OCI-LY7 (cell line): ENCODE measurements at regions not wholly inside any gene's neighbourhood (a gene's known extent, or its start where the extent isn't known, plus 50 kb on each side); places are given as distances from the start of the nearest gene placed in this dataset.

Experiments used
- BruUV-seq: library from RNA; stranded (reverse); fragments of 400-500 nt; replicated peaks from 2 replicates; lab custom pipeline; 2021; lab: Mats Ljungman, UMichigan
- CTCF ChIA-PET: fragments of 300-600 bp; sonication (Branson Sonifier 250); formaldehyde crosslinking; loops from one replicate; lab custom pipeline; 2022; ENCODE audit warnings: antibody characterized with exemption; ENCODE audit not compliant: unreplicated experiment; lab: Charles Lee
- POLR2A ChIA-PET: fragments of 300-600 bp; sonication (Branson Sonifier 250); formaldehyde crosslinking; loops from one replicate; lab custom pipeline; 2022; ENCODE audit warnings: antibody characterized with exemption; lab: Charles Lee
- DNase-seq: peaks from one replicate; pipeline ENCODE4 v3.0.0-alpha.2; 2015; ENCODE audit warnings: low spot score
- H2AFZ ChIP-seq: fragments of 200-600 bp; sonication (generic), shearing (Covaris generic); 2 replicates; pipeline ENCODE4 v1.6.1; 2014; ENCODE audit warnings: mild to moderate bottlenecking, antibody characterized with exemption, low read length, moderate library complexity
- H3K27ac ChIP-seq: fragments of 200-600 bp; sonication (generic); 2 replicates; pipeline ENCODE4 v1.5.1; 2014; ENCODE audit warnings: mixed run types, low read depth, mild to moderate bottlenecking, moderate library complexity, low read length, inconsistent platforms; ENCODE audit not compliant: poor library complexity, severe bottlenecking
- H3K36me3 ChIP-seq: fragments of 200-600 bp; sonication (generic); 2 replicates; pipeline ENCODE4 v1.6.1; 2014; ENCODE audit warnings: mild to moderate bottlenecking, antibody characterized with exemption, low read length, moderate library complexity, mixed read lengths; ENCODE audit not compliant: insufficient read depth
- H3K4me1 ChIP-seq: fragments of 200-600 bp; sonication (generic); 2 replicates; pipeline ENCODE4 v1.5.1; 2014; ENCODE audit warnings: mild to moderate bottlenecking, low read length; ENCODE audit not compliant: insufficient read depth, poor library complexity, severe bottlenecking
- H3K4me2 ChIP-seq: fragments of 200-600 bp; sonication (generic); 2 replicates; pipeline ENCODE4 v1.6.1; 2014; ENCODE audit warnings: mild to moderate bottlenecking, low read length
- H3K4me3 ChIP-seq: fragments of 200-600 bp; sonication (generic); 2 replicates; pipeline ENCODE4 v1.5.1; 2014; ENCODE audit warnings: mild to moderate bottlenecking, low read depth, low read length; ENCODE audit not compliant: poor library complexity, severe bottlenecking
- H3K79me2 ChIP-seq: fragments of 200-600 bp; sonication (generic); 2 replicates; pipeline ENCODE4 v1.6.1; 2016; ENCODE audit warnings: low read depth, mild to moderate bottlenecking, low read length, moderate library complexity, mixed read lengths; ENCODE audit not compliant: insufficient read depth
- H3K9me2 ChIP-seq: fragments of 200-600 bp; sonication (generic); 2 replicates; pipeline ENCODE4 v1.6.1; 2016; ENCODE audit warnings: mild to moderate bottlenecking, low read length, mixed read lengths; ENCODE audit not compliant: insufficient read depth
- H3K9me3 ChIP-seq: fragments of 200-600 bp; sonication (generic); 2 replicates; pipeline ENCODE4 v1.6.1; 2014; ENCODE audit warnings: mild to moderate bottlenecking, mixed run types, low read length, mixed read lengths
- H4K20me1 ChIP-seq: fragments of 200-600 bp; sonication (generic); 2 replicates; pipeline ENCODE4 v1.6.1; 2014; ENCODE audit warnings: mild to moderate bottlenecking, antibody characterized with exemption, low read length, moderate library complexity, mixed read lengths; ENCODE audit not compliant: insufficient read depth
- EZH2phosphoT487 ChIP-seq: fragments of 200-600 bp; sonication (generic); IDR thresholded peaks from 2 replicates; pipeline ENCODE4 v1.6.1; 2018; ENCODE audit warnings: low read depth, borderline replicate concordance, mild to moderate bottlenecking, mixed run types, antibody characterized with exemption, low read length, moderate library complexity, mixed read lengths
- intact Hi-C: fragments of 100-400 bp; cut with micrococcal nuclease; formaldehyde crosslinking; loops from one replicate; pipeline ENCODE4 v1.10.0; 2022; ENCODE audit not compliant: unreplicated experiment
- TF ChIP-seq, protein P1 (sequence below): fragments of 200-600 bp; sonication (generic); conservative IDR thresholded peaks from 2 replicates; pipeline ENCODE4 v1.5.1; 2014; ENCODE audit warnings: mild to moderate bottlenecking, antibody characterized with exemption, low read length, moderate library complexity, mixed read lengths

DNA sequence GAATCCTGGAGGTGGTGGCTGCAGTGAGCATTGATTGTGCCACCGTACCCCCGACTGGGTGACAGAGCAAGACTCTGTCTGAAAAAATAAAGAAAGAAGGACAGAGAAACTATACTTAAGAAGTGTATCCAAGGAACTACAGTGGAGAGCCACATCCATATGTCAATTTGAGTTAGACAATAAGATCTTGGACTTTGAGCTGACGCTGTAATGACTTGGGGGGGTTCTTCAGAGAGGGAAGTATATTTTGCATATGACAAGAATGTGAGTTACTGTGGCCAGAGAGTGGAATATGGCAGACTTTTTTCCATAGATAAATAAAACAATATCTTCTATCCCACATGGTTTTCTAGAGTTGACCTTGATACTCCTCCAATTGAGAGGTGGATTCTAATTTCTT lies 52.6 kb upstream of the TEX264 start:
- Histone ChIP-seq H3K79me2 (no peaks in the 10 kb centered on the region; the same call in 1 of the 2 replicates), H3K27ac (no peak overlapping the region), H3K4me1 (no peaks in the 10 kb centered on the region), H2AFZ (no peak overlapping the region), H3K4me3 (no peak overlapping the region), H3K9me3 (no peaks in the 10 kb centered on the region), H3K36me3 (no peaks in the 10 kb centered on the region), H3K9me2 (no peaks in the 10 kb centered on the region), H4K20me1 (no peaks in the 10 kb centered on the region), H3K4me2 (no peak overlapping the region)
- intact Hi-C loops, result no loop called here
- CTCF ChIA-PET, result no interaction called here
- no peak for TF ChIP-seq EZH2phosphoT487
- TF ChIP-seq, protein P1, sequence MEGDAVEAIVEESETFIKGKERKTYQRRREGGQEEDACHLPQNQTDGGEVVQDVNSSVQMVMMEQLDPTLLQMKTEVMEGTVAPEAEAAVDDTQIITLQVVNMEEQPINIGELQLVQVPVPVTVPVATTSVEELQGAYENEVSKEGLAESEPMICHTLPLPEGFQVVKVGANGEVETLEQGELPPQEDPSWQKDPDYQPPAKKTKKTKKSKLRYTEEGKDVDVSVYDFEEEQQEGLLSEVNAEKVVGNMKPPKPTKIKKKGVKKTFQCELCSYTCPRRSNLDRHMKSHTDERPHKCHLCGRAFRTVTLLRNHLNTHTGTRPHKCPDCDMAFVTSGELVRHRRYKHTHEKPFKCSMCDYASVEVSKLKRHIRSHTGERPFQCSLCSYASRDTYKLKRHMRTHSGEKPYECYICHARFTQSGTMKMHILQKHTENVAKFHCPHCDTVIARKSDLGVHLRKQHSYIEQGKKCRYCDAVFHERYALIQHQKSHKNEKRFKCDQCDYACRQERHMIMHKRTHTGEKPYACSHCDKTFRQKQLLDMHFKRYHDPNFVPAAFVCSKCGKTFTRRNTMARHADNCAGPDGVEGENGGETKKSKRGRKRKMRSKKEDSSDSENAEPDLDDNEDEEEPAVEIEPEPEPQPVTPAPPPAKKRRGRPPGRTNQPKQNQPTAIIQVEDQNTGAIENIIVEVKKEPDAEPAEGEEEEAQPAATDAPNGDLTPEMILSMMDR, result no peak
- no peak for DNase-seq
- POLR2A ChIA-PET, result no interaction called here
- no TSS peak for BruUV-seq

DNA sequence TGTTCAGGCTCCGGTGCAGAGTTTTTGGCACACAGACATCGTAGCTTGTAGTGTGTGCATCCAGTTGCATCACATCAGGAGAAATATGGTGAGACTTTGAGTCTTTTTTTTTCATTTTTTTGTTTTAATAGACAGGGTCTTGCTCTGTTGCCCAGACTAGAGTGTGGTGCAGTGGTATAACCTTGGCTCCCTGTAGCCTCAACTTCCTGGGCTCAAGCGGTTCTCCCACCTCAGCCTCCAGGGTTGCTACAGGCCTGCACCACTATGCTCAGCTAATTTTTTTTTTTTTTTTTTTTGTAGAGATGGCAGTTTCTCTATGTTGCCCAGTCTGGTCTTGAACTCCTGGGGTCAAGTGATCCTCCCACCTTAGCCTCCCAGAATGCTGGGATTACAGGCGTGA lies 51.1 kb upstream of the TEX264 start:
- DNase-seq, result no peak
- Histone ChIP-seq H3K27ac (no peak overlapping the region), H2AFZ (no peak overlapping the region), H3K36me3 (no peaks in the 10 kb centered on the region), H3K4me1 (no peaks in the 10 kb centered on the region), H3K79me2 (no peaks in the 10 kb centered on the region; the same call in 1 of the 2 replicates), H3K4me3 (no peak overlapping the region), H3K9me3 (no peaks in the 10 kb centered on the region), H3K9me2 (no peaks in the 10 kb centered on the region), H3K4me2 (no peak overlapping the region), H4K20me1 (no peaks in the 10 kb centered on the region)
- TF ChIP-seq, protein P1, result no peak
- TF ChIP-seq EZH2phosphoT487, result no peak
- ChIA-PET POLR2A (interaction anchor here (0.6 to 1.1 kb wide), 2 partner anchors 18 to 684 kb away, joined by 3 read pairs; no protein-coding TSS in a partner anchor), CTCF (no interaction called here)
- BruUV-seq, result no TSS peak
- intact Hi-C loops, result no loop called here

DNA sequence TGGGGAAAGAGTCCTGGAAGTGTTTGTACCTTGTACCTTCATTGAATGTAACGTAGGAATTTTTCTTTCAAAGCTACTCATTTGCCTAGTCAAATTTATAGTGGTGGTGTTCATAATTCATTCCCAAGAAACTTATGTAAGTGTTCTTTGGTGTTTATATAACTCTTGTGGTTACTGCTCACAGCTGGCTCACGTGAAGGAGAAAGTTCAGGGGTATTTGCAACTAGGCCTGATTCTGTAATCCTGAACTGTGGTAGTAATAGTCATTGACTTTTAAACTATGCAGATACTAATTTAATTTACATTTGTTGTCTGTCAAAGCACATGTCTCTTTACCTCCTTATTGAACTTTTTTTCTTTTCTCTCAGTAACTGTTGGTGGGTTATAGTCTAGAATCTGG lies 50.5 kb upstream of the TEX264 start:
- DNase-seq, result no peak
- Histone ChIP-seq H3K9me3 (no peaks in the 10 kb centered on the region), H3K4me2 (no peak overlapping the region), H2AFZ (no peak overlapping the region), H3K36me3 (no peaks in the 10 kb centered on the region), H3K4me1 (no peaks in the 10 kb centered on the region), H3K79me2 (no peaks in the 10 kb centered on the region; the same call in 1 of the 2 replicates), H3K9me2 (no peaks in the 10 kb centered on the region), H3K27ac (no peak overlapping the region), H3K4me3 (no peak overlapping the region), H4K20me1 (no peaks in the 10 kb centered on the region)
- intact Hi-C loops, result no loop called here
- POLR2A ChIA-PET, result interaction anchor here (0.6 to 1.1 kb wide), 2 partner anchors 19 to 684 kb away, joined by 3 read pairs; no protein-coding TSS in a partner anchor
- CTCF ChIA-PET, result no interaction called here
- BruUV-seq, result no TSS peak
- TF ChIP-seq, protein P1, result no peak
- TF ChIP-seq EZH2phosphoT487, result no peak
